Adrenal gland (tissue), 5 donors: ENCODE measurements at regions not wholly inside any gene's neighbourhood (a gene's known extent, or its start where the extent isn't known, plus 50 kb on each side); places are given as distances from the start of the nearest gene placed in this dataset.

Source experiments
- CTCF ChIP-seq, 6 experiments: fragments of 450-650 bp in 4 of 6; fragments of 200-600 bp in 2 of 6; sonication (generic) in 1 of 6; IDR thresholded peaks; 1 replicate in 5 of 6; 2 replicates in 1 of 6; pipeline versions ENCODE4 v1.5.1 to v1.8.0; 2016 to 2021; ENCODE audit warnings: antibody characterized with exemption in 6 of 6, mild to moderate bottlenecking in 2 of 6, moderate library complexity in 1 of 6
- POLR2A ChIP-seq, 2 donors: fragments of 450-650 bp; IDR thresholded peaks; one replicate each; pipeline ENCODE4 v1.6.1; 2017; ENCODE audit warnings: antibody characterized with exemption in 2 of 2, mild to moderate bottlenecking in 2 of 2, moderate library complexity in 1 of 2
- donor health status: DM: no; HTN: no; CAD: no.

GRCh38 chr3:124605781-124606579 lies 124.3 kb upstream of the UMPS start:
- no peak for TF ChIP-seq CTCF (IDR thresholded peaks at IDR 0.05)
- TF ChIP-seq POLR2A (IDR thresholded peaks at IDR 0.05) = no peak
